Activated CD4-positive, alpha-beta T cell treated with anti-CD3 and anti-CD28 coated beads, Interleukin-2, amount 50 U/mL, for 48 hours (primary cell): ENCODE measurements at regions not wholly inside any gene's neighbourhood (a gene's known extent, or its start where the extent isn't known, plus 50 kb on each side); places are given as distances from the start of the nearest gene placed in this dataset.

Experiments
- DNase-seq, 2 experiments: peaks; one replicate each; pipeline ENCODE4 v3.0.0-alpha.2; 2020

GRCh38 chr6:109315341-109316110, 66.7 kb downstream of the CD164 start:
- no peak for DNase-seq

GRCh38 chr6:109314313-109314712, 68.0 kb downstream of the CD164 start:
- DNase-seq, result no peak

DNA sequence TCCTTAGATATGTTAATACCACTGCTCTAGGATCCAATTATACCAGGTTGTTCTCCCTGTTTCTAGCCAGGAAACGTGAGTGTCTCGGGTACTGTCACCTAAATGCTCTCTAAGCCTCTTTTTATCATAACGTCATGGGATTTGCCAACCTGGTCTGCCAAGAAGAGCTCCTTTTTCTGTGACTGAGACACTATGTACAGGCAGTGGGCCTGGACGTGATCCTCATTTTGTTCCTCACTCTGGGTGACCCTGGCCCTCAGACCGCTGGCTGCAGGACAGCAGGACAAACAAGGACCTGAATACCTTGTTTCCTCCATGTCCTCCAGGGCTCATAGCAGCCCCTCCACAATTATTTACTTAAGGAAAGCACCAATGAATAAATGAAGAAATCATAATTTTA, 69.1 kb downstream of the CD164 start:
- DNase-seq, result no peak

DNA sequence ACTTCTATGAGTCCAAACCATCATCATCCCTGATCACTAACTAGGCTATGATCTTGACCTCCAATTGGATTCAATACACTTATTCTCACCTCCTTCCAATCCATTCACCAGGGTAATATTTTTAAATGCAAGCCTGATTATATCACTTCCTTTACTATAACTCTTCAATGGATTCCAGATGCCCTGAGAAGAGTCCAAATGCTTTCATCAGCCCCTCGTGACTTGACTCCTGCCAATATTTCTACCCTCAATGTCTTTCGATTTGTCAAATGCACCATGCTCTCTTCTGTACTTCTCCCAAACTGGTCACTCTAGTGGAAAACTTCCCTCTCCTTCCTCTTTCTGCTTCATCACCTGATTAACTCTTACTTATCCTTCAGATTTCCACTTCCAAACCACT, 70.8 kb downstream of the CD164 start:
- DNase-seq, result no peak

GRCh38 chr6:109309917-109310316, 72.3 kb downstream of the CD164 start:
- DNase-seq, result no peak

DNA sequence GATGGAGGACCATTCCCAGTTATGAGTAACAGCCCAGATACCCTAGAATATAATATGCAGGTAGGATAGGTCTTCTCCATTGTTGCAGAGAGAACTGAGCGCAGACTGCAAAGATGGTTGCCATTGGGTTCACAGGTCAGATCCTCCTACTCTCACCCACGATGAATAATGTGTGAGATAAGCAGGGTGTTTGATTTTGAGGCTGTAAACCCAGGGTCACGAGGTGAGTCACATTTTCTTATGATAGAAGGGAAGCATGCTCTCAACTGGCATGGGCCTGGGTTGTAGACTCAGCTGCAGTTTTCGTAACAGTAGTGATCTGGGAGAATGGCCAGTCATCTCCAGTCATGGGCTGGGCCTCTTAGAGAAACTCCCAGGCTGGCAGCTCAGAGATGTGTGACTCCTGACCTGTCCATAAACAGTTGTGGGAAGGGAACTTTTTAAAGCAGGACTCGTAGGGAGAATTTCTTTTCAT, 74.2 kb downstream of the CD164 start:
- DNase-seq, result peak; percentile 39 to 50

GRCh38 chr6:109306733-109307132, 75.5 kb downstream of the CD164 start:
- DNase-seq, result no peak

GRCh38 chr6:109305028-109305427, 77.2 kb downstream of the CD164 start:
- DNase-seq, result no peak

DNA sequence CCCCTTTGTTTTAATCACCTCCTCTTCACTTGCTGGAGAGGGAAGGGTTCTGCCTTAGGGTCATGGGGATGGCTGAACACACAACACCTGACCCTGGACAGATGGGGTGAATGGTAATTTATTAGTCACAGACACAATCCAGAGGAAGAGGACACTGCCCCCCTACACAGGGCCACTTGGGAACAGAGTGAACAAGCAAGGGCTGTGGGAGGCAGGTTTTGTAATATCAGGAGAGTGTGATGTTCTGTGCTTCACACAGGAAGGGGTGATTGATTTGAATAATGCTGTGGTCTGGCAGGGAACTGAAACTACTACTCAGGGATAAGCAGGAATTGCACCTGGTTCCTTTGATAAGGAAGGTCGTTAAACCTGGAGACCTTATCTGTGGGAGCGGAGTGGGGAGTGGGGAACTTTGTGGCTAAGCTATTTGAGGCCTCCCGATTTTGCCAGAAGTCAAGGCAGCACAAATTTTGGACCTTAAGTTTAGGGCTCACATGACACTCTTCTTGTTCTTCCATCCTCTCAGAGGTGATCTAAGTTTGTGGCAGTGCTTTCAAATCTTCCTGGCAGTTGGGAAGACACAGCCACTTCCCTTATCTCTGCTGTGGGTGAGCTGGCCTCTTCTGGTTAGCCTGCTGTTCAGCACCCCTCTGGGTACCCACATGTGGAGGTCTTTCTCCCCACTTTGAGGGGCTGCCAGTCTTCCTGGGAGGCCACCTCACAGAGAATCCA, 77.8 kb downstream of the CD164 start:
- DNase-seq, result peak; percentile 12 to 25

- no peak for DNase-seq
Observed at GRCh38 chr6:109303640-109304283, 78.5 kb downstream of the CD164 start.

DNA sequence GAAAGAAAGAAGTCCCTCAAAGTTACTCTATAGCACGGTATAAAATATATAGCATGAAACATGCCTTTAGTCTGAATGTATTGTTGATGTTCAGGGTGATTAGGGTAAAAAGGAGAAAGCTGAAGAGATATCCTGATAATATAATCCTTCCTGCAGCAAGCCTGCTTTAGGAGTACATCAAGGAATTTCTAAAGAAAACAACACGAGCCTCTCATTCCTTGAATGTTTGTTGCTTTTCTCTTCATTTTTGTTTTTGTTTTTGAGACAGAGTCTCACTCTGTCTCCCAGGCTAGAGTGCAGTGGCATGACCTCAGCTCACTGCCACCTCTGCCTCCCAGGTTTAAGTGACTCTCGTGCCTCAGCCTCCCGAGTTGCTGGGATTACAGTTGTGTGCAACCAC, 79.1 kb downstream of the CD164 start:
- DNase-seq, result no peak

- DNase-seq, result no peak
Observed at GRCh38 chr6:109302176-109302575, 80.1 kb downstream of the CD164 start.

DNA sequence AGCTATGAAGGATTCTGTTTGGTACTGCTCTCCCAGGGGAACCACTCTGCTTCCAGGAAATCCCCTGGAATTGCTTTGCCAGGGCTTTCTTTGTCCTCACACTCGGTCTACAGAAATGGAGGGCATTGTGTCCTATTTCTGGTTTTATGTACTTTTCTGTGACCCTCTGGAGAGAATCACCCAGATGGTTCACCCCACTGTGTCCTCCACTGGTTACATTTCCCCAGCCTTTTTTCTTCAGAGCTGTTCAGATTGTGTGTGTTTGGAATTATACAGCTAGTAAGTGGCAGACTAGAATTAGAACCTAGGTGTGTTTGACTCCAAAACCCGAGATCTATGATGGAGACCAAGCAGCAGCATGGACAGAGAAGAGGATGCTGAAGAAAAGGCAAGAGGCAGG, 80.8 kb downstream of the CD164 start:
- DNase-seq, result no peak

GRCh38 chr6:109300874-109301273, 81.4 kb downstream of the CD164 start:
- DNase-seq, result no peak

GRCh38 chr6:109299776-109300564, 82.3 kb downstream of the CD164 start:
- DNase-seq, result no peak

- DNase-seq, result no peak
Observed at GRCh38 chr6:109299265-109299607, 83.0 kb downstream of the CD164 start.

DNA sequence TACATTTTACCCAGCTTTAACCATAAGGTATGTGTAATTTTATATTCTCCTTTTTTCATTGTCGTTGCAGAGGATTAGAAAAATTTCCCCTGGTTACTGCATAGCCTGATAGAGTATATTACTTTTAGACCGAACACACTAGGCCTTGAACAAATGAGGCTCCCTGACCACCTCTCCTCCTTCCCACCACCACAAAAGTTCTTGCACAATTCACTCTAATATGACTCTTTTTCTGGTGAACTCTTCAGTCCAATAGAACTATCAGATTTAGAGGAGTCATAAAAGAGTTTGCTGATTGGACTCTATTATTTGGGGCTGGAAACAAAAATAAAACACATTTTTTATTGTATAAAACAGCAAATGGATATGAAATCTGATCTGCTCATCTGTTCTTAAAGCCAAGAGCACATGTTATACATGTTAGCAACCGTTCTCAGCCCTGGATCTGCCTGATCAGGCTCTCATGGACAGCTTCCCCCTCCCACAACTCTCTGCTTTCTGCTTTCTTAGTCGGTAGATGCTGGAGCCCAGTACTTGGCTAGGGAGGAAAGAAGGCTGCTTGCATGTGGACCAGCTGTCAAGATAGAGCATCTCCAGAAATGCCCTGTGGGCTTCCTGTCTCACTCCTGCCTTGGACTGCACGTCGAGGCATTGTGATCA, 83.5 kb downstream of the CD164 start:
- no peak for DNase-seq

GRCh38 chr6:109297406-109298110, 84.7 kb downstream of the CD164 start:
- DNase-seq, result no peak

DNA sequence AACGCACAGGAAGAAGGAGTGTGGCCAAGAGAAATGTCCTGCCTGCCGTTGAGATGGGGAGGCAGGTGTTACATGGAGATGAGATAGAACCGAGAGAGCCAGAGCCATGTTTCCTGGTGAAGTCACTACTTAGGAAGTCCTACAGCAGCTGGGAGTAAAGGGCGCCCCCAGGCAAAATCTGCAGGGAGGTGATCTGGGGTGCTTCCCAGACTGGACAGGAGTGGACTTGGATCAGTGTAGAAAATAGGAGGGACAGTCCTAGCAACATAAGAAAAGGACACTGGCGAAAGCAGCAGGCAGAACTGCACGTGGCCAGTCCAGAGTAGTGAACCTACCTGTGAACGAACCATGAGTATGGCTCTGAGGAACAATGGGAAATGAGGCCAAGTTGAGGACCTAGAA, 85.3 kb downstream of the CD164 start:
- DNase-seq, result no peak

- DNase-seq, result no peak
Observed at GRCh38 chr6:109296452-109296851, 85.8 kb downstream of the CD164 start.

GRCh38 chr6:109295774-109296156, 86.5 kb downstream of the CD164 start:
- no peak for DNase-seq
